Brain microvascular endothelial cell (primary cell): ENCODE measurements at regions not wholly inside any gene's neighbourhood (a gene's known extent, or its start where the extent isn't known, plus 50 kb on each side); places are given as distances from the start of the nearest gene placed in this dataset.

Experiments used
- DNase-seq: peaks from one replicate; pipeline ENCODE4 v3.0.0-alpha.2; 2020
- H3K27ac ChIP-seq: fragments of 250-450 bp; sonication (Bioruptor Pico); 2 replicates; pipeline ENCODE4 v1.5.1; 2020; ENCODE audit warnings: mild to moderate bottlenecking, moderate library complexity
- H3K27me3 ChIP-seq: fragments of 250-450 bp; sonication (Bioruptor Pico); replicated peaks from 2 replicates; pipeline ENCODE4 v1.5.1; 2020; ENCODE audit warnings: mild to moderate bottlenecking
- H3K36me3 ChIP-seq: fragments of 250-450 bp; sonication (Bioruptor Pico); replicated peaks from 2 replicates; pipeline ENCODE4 v1.5.1; 2020; ENCODE audit warnings: mild to moderate bottlenecking
- H3K4me3 ChIP-seq: 2 replicates; pipeline ENCODE4 v1.5.1; 2011; ENCODE audit warnings: low read depth, mild to moderate bottlenecking, control low read depth, low read length, moderate library complexity
- CTCF ChIP-seq: IDR thresholded peaks from 2 replicates; pipeline ENCODE4 v1.5.1; 2011; ENCODE audit warnings: low read depth, mild to moderate bottlenecking, moderate library complexity, low read length, control low read depth, inconsistent platforms; ENCODE audit errors: missing control alignments
- in situ Hi-C: cut with HindIII; loops from 2 replicates; pipeline ENCODE4 v1.10.0; 2017; ENCODE audit warnings: low sequenced_read_pairs, low pct_ligation_motif_present

DNA sequence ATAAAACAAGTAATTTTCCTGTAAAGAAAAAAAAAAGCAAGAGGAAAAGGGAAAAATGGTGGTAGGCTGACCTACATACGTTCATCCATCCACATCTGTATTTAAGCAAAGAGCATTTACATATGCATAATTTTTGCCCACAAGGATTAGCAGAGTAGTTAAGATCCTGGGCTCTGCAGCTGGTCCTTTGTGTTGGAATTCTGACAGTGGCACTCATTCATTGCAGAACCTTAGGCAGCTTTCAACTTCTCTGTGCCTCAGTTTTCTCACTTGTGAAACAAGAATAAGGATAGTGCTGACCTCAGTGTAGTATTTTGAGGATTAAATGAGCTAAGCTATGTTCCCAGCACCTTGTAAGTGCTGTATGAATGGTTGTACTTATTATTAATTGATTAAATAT, 211.3 kb downstream of the ARL4C start:
- peak overlapping the region; percentile 75 for H3K27ac ChIP-seq
- in situ Hi-C loops: no loop called here
- H3K27me3 ChIP-seq: no peaks in the 10 kb centered on the region
- no peaks in the 10 kb centered on the region for H3K36me3 ChIP-seq
- TF ChIP-seq CTCF: no peak
- no peak for DNase-seq
- no peak overlapping the region for H3K4me3 ChIP-seq

DNA sequence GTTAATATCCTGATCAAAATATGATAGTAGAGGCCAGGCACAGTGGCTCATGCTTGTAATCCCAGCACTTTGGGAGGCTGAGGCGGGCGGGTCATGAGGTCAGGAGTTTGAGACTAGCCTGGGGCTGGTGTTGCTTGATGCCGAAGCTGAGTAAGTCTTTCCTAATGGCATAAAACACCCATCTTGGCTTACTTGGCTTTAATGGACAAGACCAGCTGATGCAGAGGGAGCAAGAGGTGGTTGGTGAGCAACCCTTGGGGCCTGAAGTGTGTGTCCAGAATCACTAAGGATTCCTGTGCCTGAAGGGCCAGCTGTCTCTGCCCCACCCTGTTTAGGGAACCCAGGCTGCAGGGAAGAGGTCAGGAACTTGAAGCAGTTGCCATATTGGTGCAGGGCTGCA, 217.2 kb downstream of the ARL4C start:
- H3K27me3 ChIP-seq: no peaks in the 10 kb centered on the region
- in situ Hi-C loops: no loop called here
- no peak overlapping the region for H3K4me3 ChIP-seq
- H3K27ac ChIP-seq: no peak overlapping the region
- H3K36me3 ChIP-seq: no peaks in the 10 kb centered on the region
- no peak for DNase-seq
- no peak for TF ChIP-seq CTCF

GRCh38 chr2:234278556-234279255, 218.2 kb downstream of the ARL4C start:
- Histone ChIP-seq H3K27ac (no peak overlapping the region), H3K4me3 (no peak overlapping the region), H3K27me3 (no peaks in the 10 kb centered on the region), H3K36me3 (no peaks in the 10 kb centered on the region)
- TF ChIP-seq CTCF: no peak
- no peak for DNase-seq
- in situ Hi-C loops: no loop called here

- no peak overlapping the region for H3K4me3 ChIP-seq
- no peak for TF ChIP-seq CTCF
- H3K27ac ChIP-seq: no peak overlapping the region
- no peak for DNase-seq
- no peaks in the 10 kb centered on the region for H3K36me3 ChIP-seq
- in situ Hi-C loops: no loop called here
- no peaks in the 10 kb centered on the region for H3K27me3 ChIP-seq
Measured at GRCh38 chr2:234275515-234275914, 221.4 kb downstream of the ARL4C start.

GRCh38 chr2:234273887-234274584, 222.8 kb downstream of the ARL4C start:
- H3K4me3 ChIP-seq: no peak overlapping the region
- H3K36me3 ChIP-seq: no peaks in the 10 kb centered on the region
- DNase-seq: no peak
- TF ChIP-seq CTCF: no peak
- H3K27ac ChIP-seq: no peak overlapping the region
- in situ Hi-C loops: no loop called here
- H3K27me3 ChIP-seq: no peaks in the 10 kb centered on the region
